HCT116 (cell line): ENCODE measurements at regions not wholly inside any gene's neighbourhood (a gene's known extent, or its start where the extent isn't known, plus 50 kb on each side); places are given as distances from the start of the nearest gene placed in this dataset.

Experiments
- ATAC-seq: fragments of 200-7000 bp; cut with Tn5 transposase; 2 replicates; pipeline ENCODE4 v1.9.1; 2020; ENCODE audit warnings: mild to moderate bottlenecking, moderate library complexity
- BruUV-seq: library from RNA; stranded (reverse); fragments of 400-500 nt; replicated peaks from 2 replicates; lab custom pipeline; 2021; lab: Mats Ljungman, UMichigan
- CTCF ChIA-PET: fragments of 300-600 bp; sonication (Branson Sonifier 250); formaldehyde crosslinking; loops from one replicate; lab custom pipeline; 2021; ENCODE audit warnings: antibody characterized with exemption; lab: Charles Lee
- POLR2A ChIA-PET: fragments of 300-600, 350-600 bp; sonication (Branson Sonifier 250); formaldehyde crosslinking; loops from one replicate; lab custom pipeline; 2021; ENCODE audit warnings: antibody characterized with exemption; lab: Charles Lee
- RAD21 ChIA-PET, 2 experiments: fragments of 300-600 bp; sonication (Branson Sonifier 250); formaldehyde crosslinking; loops; one replicate each; lab custom pipeline; 2023; ENCODE audit warnings: low total read pairs in 2 of 2; ENCODE audit not compliant: uncharacterized antibody in 2 of 2, unreplicated experiment in 2 of 2, low non-redundant PET in 1 of 2; lab: Charles Lee
- DNase-seq: peaks from one replicate; pipeline ENCODE4 v3.0.0-alpha.2; 2010; ENCODE audit warnings: low read depth, low spot score
- H2AFZ ChIP-seq: fragments of 200-600 bp; shearing (Covaris generic), sonication (generic); 2 replicates; pipeline ENCODE4 v1.6.1; 2017; ENCODE audit warnings: low read depth, mixed run types, mixed read lengths, antibody characterized with exemption, low read length; ENCODE audit not compliant: poor library complexity, severe bottlenecking
- H3K27ac ChIP-seq: 2 replicates; pipeline ENCODE4 v1.5.1; 2012; ENCODE audit warnings: low read depth, low read length
- H3K27me3 ChIP-seq: fragments of 200-600 bp; sonication (generic); 2 replicates; pipeline ENCODE4 v1.6.1; 2016; ENCODE audit warnings: mixed run types, low read length, mixed read lengths; ENCODE audit not compliant: insufficient read depth
- H3K36me3 ChIP-seq, 2 experiments: fragments of 200-500 bp in 1 of 2; fragments of 200-600 bp in 1 of 2; sonication (Bioruptor generic) in 1 of 2; sonication (generic) in 1 of 2; 2 replicates each; pipeline versions ENCODE4 v1.5.1 to v1.6.1; 2014 to 2016; ENCODE audit warnings: low read length in 2 of 2, inconsistent platforms in 1 of 2, mixed read lengths in 1 of 2, mixed run types in 1 of 2; ENCODE audit not compliant: insufficient read depth in 2 of 2, control insufficient read depth in 1 of 2
- H3K4me1 ChIP-seq, 2 experiments: fragments of 200-600 bp in 1 of 2; sonication (generic) in 1 of 2; 2 replicates each; pipeline versions ENCODE4 v1.5.1 to v1.6.1; 2012 to 2017; ENCODE audit warnings: low read length in 2 of 2, inconsistent platforms in 1 of 2, mild to moderate bottlenecking in 1 of 2, mixed read lengths in 1 of 2, mixed run types in 1 of 2, moderate library complexity in 1 of 2; ENCODE audit not compliant: insufficient read depth in 2 of 2, control insufficient read depth in 1 of 2
- H3K4me2 ChIP-seq: fragments of 200-600 bp; sonication (generic); 2 replicates; pipeline ENCODE4 v1.6.1; 2017; ENCODE audit warnings: mixed run types, low read length, mixed read lengths
- H3K4me3 ChIP-seq, 2 experiments: fragments of 200-600 bp in 1 of 2; sonication (generic) in 1 of 2; replicated peaks in 1 of 2; 2 replicates each; pipeline ENCODE4 v1.5.1; 2011 to 2016; ENCODE audit warnings: low read length in 2 of 2, control low read depth in 1 of 2, low read depth in 1 of 2, mild to moderate bottlenecking in 1 of 2, mixed read lengths in 1 of 2, mixed run types in 1 of 2
- H3K79me2 ChIP-seq: fragments of 200-600 bp; sonication (generic); 2 replicates; pipeline ENCODE4 v1.6.1; 2017; ENCODE audit warnings: mild to moderate bottlenecking, mixed run types, low read length, moderate library complexity, mixed read lengths; ENCODE audit not compliant: insufficient read depth
- H3K9ac ChIP-seq: fragments of 200-600 bp; sonication (generic); 2 replicates; pipeline ENCODE4 v1.6.1; 2016; ENCODE audit warnings: low read length, mixed read lengths
- H3K9me2 ChIP-seq: fragments of 200-600 bp; sonication (generic), shearing (Covaris generic); 2 replicates; pipeline ENCODE4 v1.6.1; 2017; ENCODE audit warnings: mixed run types, mild to moderate bottlenecking, moderate library complexity; ENCODE audit not compliant: insufficient read depth
- H3K9me3 ChIP-seq, 2 experiments: fragments of 200-500 bp in 1 of 2; fragments of 200-600 bp in 1 of 2; sonication (Bioruptor generic) in 1 of 2; sonication (generic) in 1 of 2; 2 replicates each; pipeline ENCODE4 v1.6.1; 2014 to 2017; ENCODE audit warnings: low read length in 2 of 2, mixed read lengths in 2 of 2, inconsistent platforms in 1 of 2, low read depth in 1 of 2, mild to moderate bottlenecking in 1 of 2, mixed run types in 1 of 2, moderate library complexity in 1 of 2; ENCODE audit not compliant: control insufficient read depth in 1 of 2, insufficient read depth in 1 of 2
- H4K20me1 ChIP-seq: fragments of 200-600 bp; sonication (generic), shearing (Covaris generic); 2 replicates; pipeline ENCODE4 v1.6.1; 2017; ENCODE audit warnings: mixed run types, mild to moderate bottlenecking, moderate library complexity; ENCODE audit not compliant: insufficient read depth
- ATF3 ChIP-seq: IDR thresholded peaks from 2 replicates; pipeline ENCODE4 v1.6.1; 2012
- CBX3 ChIP-seq: IDR thresholded peaks from 2 replicates; pipeline ENCODE4 v1.6.1; 2012; ENCODE audit warnings: low read depth
- CEBPB ChIP-seq: IDR thresholded peaks from 2 replicates; pipeline ENCODE4 v1.6.1; 2012; ENCODE audit warnings: low read depth
- ELF1 ChIP-seq: IDR thresholded peaks from 2 replicates; pipeline ENCODE4 v1.6.1; 2012; ENCODE audit warnings: low read depth, borderline replicate concordance
- EZH2 ChIP-seq: fragments of 200-600 bp; sonication (generic); IDR thresholded peaks from 2 replicates; pipeline ENCODE4 v1.6.1; 2017; ENCODE audit warnings: antibody characterized with exemption, mixed run types
- EZH2phosphoT487 ChIP-seq: fragments of 200-600 bp; IDR thresholded peaks from 2 replicates; pipeline ENCODE4 v1.6.1; 2018; ENCODE audit warnings: antibody characterized with exemption, borderline replicate concordance
- FOSL1 ChIP-seq: IDR thresholded peaks from 2 replicates; pipeline ENCODE4 v1.6.1; 2012; ENCODE audit warnings: low read depth
- JUND ChIP-seq: IDR thresholded peaks from 2 replicates; pipeline ENCODE4 v1.6.1; 2012
- MAX ChIP-seq: IDR thresholded peaks from 2 replicates; pipeline ENCODE4 v1.6.1; 2012
- POLR2A ChIP-seq: IDR thresholded peaks from 2 replicates; pipeline ENCODE4 v1.7.0; 2011; ENCODE audit warnings: borderline replicate concordance; ENCODE audit not compliant: insufficient read depth, insufficient read length; ENCODE audit errors: extremely low read depth
- POLR2AphosphoS5 ChIP-seq: IDR thresholded peaks from 2 replicates; pipeline ENCODE4 v1.6.1; 2011; ENCODE audit warnings: mild to moderate bottlenecking, low read depth, low read length, moderate library complexity
- RAD21 ChIP-seq: IDR thresholded peaks from 2 replicates; pipeline ENCODE4 v1.6.1; 2012; ENCODE audit warnings: low read depth, mild to moderate bottlenecking
- SIN3A ChIP-seq: IDR thresholded peaks from 2 replicates; pipeline ENCODE4 v1.6.1; 2012; ENCODE audit warnings: low read depth
- SP1 ChIP-seq: IDR thresholded peaks from 2 replicates; pipeline ENCODE4 v1.6.1; 2012; ENCODE audit warnings: low read depth
- YY1 ChIP-seq: IDR thresholded peaks from 2 replicates; pipeline ENCODE4 v1.6.1; 2011; ENCODE audit warnings: low read length, low read depth, moderate library complexity, mild to moderate bottlenecking; ENCODE audit not compliant: insufficient replicate concordance; ENCODE audit errors: extremely low read depth
- ZBTB33 ChIP-seq: IDR thresholded peaks from 2 replicates; pipeline ENCODE4 v1.6.1; 2011; ENCODE audit warnings: mild to moderate bottlenecking, low read length, moderate library complexity; ENCODE audit not compliant: insufficient replicate concordance; ENCODE audit errors: extremely low read depth
- ZNF274 ChIP-seq: fragments of 200-500 bp; sonication (Bioruptor generic); IDR thresholded peaks from 2 replicates; pipeline ENCODE4 v1.6.1; 2014; ENCODE audit warnings: mild to moderate bottlenecking, low read depth, low read length, inconsistent platforms
- intact Hi-C: fragments of 100-400 bp; cut with micrococcal nuclease; formaldehyde crosslinking; loops from 2 replicates; pipeline ENCODE4 v1.10.0; 2022

GRCh38 chr6:105781915-105782314, 304.2 kb upstream of the PRDM1 start:
- Histone ChIP-seq H3K4me2 (peak overlapping the region; percentile 36), H2AFZ (peak overlapping the region; percentile 97), H3K27ac (no peak overlapping the region), H4K20me1 (no peaks in the 10 kb centered on the region), H3K36me3 (no peaks in the 10 kb centered on the region), H3K27me3 (no peaks in the 10 kb centered on the region), H3K9me3 (no peaks in the 10 kb centered on the region), H3K79me2 (no peaks in the 10 kb centered on the region), H3K4me1 (peaks cover 12 to 25% of the 10 kb centered on the region in 2 experiments)
- intact Hi-C loops, result no loop called here
- ChIA-PET POLR2A (no interaction called here), CTCF (no interaction called here), RAD21 (no interaction called here)
- no peak for ATAC-seq
- TF ChIP-seq SIN3A (no peak), ZBTB33 (no peak), RAD21 (0 out of 2 replicates have a peak, but pooled peaks have one; percentile 4), FOSL1 (peak; percentile 17; the same call in 1 of the 2 replicates)
- TF ChIP-seq, all 23 proteins: peak for 2
- Histone ChIP-seq H3K4me3 (no peak overlapping the region), H3K9me2 (no peaks in the 10 kb centered on the region), H3K9ac (no peak overlapping the region)
- no TSS peak for BruUV-seq
- no peak for DNase-seq

- ChIA-PET POLR2A (no interaction called here), CTCF (no interaction called here), RAD21 (no interaction called here)
- peak overlapping the region; percentile 36 for H3K4me2 ChIP-seq
- no peak overlapping the region for H3K27ac ChIP-seq
- peaks cover 12 to 25% of the 10 kb centered on the region in 2 experiments for H3K4me1 ChIP-seq
- no peak overlapping the region for H3K4me3 ChIP-seq
- ATAC-seq, result peak; percentile 93
- H3K9me2 ChIP-seq, result no peaks in the 10 kb centered on the region
- H2AFZ ChIP-seq, result peak overlapping the region; percentile 97
- BruUV-seq, result no TSS peak
- no peaks in the 10 kb centered on the region for H3K9me3 ChIP-seq
- no peaks in the 10 kb centered on the region for H3K36me3 ChIP-seq
- no peaks in the 10 kb centered on the region for H3K79me2 ChIP-seq
- no peaks in the 10 kb centered on the region for H4K20me1 ChIP-seq
- H3K27me3 ChIP-seq, result no peaks in the 10 kb centered on the region
- no peak overlapping the region for H3K9ac ChIP-seq
- intact Hi-C loops, result no loop called here
- peak; percentile 47 for DNase-seq
- no peak for TF ChIP-seq ELF1
- no peak for TF ChIP-seq ZBTB33
- TF ChIP-seq SP1, result peak; percentile 48; the same call in 1 of the 2 replicates
- TF ChIP-seq POLR2A, result no peak
- no peak for TF ChIP-seq ATF3
- TF ChIP-seq RAD21, result no peak
- TF ChIP-seq SIN3A, result no peak
- peak; percentile 59; the same call in 1 of the 2 replicates for TF ChIP-seq CBX3
- peak; percentile 73 for TF ChIP-seq JUND
- TF ChIP-seq EZH2phosphoT487, result no peak
- no peak for TF ChIP-seq EZH2
- TF ChIP-seq ZNF274, result no peak
- TF ChIP-seq CEBPB, result 0 out of 2 replicates have a peak, but pooled peaks have one; percentile 33
- TF ChIP-seq POLR2AphosphoS5, result peak; percentile 38; the same call in 1 of the 2 replicates
- TF ChIP-seq YY1, result no peak
- TF ChIP-seq MAX, result peak; percentile 38; the same call in 1 of the 2 replicates
Observed at GRCh38 chr6:105781248-105781647, 304.9 kb upstream of the PRDM1 start.
